Smooth muscle cell (in vitro differentiated cells): ENCODE measurements at regions not wholly inside any gene's neighbourhood (a gene's known extent, or its start where the extent isn't known, plus 50 kb on each side); places are given as distances from the start of the nearest gene placed in this dataset.

ENCODE experiments used
- DNase-seq: peaks from one replicate; lab custom pipeline; 2025; ENCODE audit not compliant: unreplicated experiment; lab: John Stamatoyannopoulos, UW
- H2AFZ ChIP-seq: fragments of 200-600 bp; sonication (generic); 2 replicates; pipeline ENCODE4 v1.6.0; 2016; ENCODE audit warnings: antibody characterized with exemption, low read depth, mild to moderate bottlenecking
- H3F3A ChIP-seq: fragments of 200-600 bp; sonication (generic); 2 replicates; pipeline ENCODE4 v1.6.0; 2017; ENCODE audit warnings: antibody characterized with exemption, low read depth
- H3K27ac ChIP-seq: fragments of 200-600 bp; sonication (generic); 2 replicates; pipeline ENCODE4 v1.5.1; 2016; ENCODE audit warnings: low read depth, mild to moderate bottlenecking
- H3K27me3 ChIP-seq: fragments of 200-600 bp; sonication (generic); 2 replicates; pipeline ENCODE4 v1.6.1; 2016; ENCODE audit warnings: low read depth, mild to moderate bottlenecking
- H3K36me3 ChIP-seq: fragments of 200-600 bp; sonication (generic); 2 replicates; pipeline ENCODE4 v1.5.1; 2016; ENCODE audit warnings: low read depth
- H3K4me1 ChIP-seq: fragments of 200-600 bp; sonication (generic); 2 replicates; pipeline ENCODE4 v1.5.1; 2016; ENCODE audit warnings: low read depth
- H3K4me2 ChIP-seq: fragments of 200-600 bp; sonication (generic); 2 replicates; pipeline ENCODE4 v1.6.0; 2016; ENCODE audit warnings: mild to moderate bottlenecking
- H3K4me3 ChIP-seq: fragments of 200-600 bp; sonication (generic); 2 replicates; pipeline ENCODE4 v1.5.1; 2016; ENCODE audit warnings: mild to moderate bottlenecking
- H3K79me2 ChIP-seq: fragments of 200-600 bp; sonication (generic); 2 replicates; pipeline ENCODE4 v1.6.0; 2016; ENCODE audit warnings: low read depth, mild to moderate bottlenecking
- H3K9ac ChIP-seq: fragments of 200-600 bp; sonication (generic); 2 replicates; pipeline ENCODE4 v1.6.0; 2016; ENCODE audit warnings: low read depth
- H3K9me3 ChIP-seq: fragments of 200-600 bp; sonication (generic); replicated peaks from 2 replicates; pipeline ENCODE4 v1.5.1; 2016; ENCODE audit warnings: low read depth
- H4K20me1 ChIP-seq: fragments of 200-600 bp; sonication (generic); 2 replicates; pipeline ENCODE4 v1.6.0; 2016; ENCODE audit warnings: low read depth
- CTCF ChIP-seq: fragments of 200-600 bp; sonication (generic); IDR thresholded peaks from 2 replicates; pipeline ENCODE4 v1.5.1; 2017; ENCODE audit warnings: borderline replicate concordance, mild to moderate bottlenecking, antibody characterized with exemption; ENCODE audit not compliant: insufficient read depth, poor library complexity, severe bottlenecking
- WGBS: methylation state at CpG from one replicate; pipeline ENCODE4 v1.1.7; 2016; ENCODE audit warnings: low lambda C conversion rate; 5-methylcytosine and 5-hydroxymethylcytosine counted together

DNA sequence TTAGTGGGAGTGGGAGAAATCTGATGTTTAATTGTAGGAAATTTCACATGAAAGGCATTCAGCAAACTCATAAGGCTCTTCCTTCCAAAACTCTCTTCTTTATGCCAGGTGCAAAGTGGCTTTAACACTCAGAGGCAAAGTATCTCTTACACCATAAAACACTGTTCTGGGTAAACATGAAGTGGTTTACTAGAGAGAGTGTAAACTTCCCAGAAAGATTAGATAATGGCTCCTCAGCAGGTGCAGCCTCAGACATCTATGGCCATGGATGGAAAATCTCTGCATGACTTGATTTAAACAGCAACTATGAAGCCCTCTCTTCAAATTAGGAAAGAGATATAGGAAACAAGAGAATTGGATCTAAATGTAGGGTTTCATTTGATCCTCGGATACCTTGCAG is 583.1 kb upstream of the SALL1 start:
- Histone ChIP-seq H3K27me3 (peaks cover 21% of the 10 kb centered on the region), H3K4me1 (no peaks in the 10 kb centered on the region), H3K27ac (no peak overlapping the region), H3F3A (no peaks in the 10 kb centered on the region), H3K36me3 (no peaks in the 10 kb centered on the region), H4K20me1 (no peaks in the 10 kb centered on the region), H2AFZ (no peak overlapping the region), H3K9ac (no peak overlapping the region), H3K79me2 (no peaks in the 10 kb centered on the region), H3K4me3 (no peak overlapping the region), H3K9me3 (no peaks in the 10 kb centered on the region), H3K4me2 (no peak overlapping the region)
- no peak for TF ChIP-seq CTCF
- no peak for DNase-seq
- 78% methylated on average over 1 of the region's 1 CpG for WGBS

DNA sequence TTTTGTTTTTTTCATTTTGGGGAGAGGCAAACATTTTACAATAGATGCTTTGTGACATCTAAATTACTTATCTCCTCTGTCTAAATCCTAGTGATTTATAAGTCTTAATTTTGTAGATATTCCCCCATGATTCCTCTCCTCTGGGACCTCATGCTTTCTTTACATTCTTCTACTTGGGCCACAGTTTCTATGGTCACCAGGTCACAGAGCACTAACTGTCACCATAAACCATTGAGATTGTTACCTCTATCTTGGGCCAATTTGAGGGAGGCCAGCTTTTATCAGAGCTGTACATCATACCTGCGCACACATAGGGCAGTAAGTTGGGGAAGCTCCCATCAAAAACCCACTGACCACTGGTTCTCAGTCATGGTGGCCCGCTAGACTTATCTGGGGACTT is 582.1 kb upstream of the SALL1 start:
- no peaks in the 10 kb centered on the region for H3K79me2 ChIP-seq
- TF ChIP-seq CTCF, result no peak
- 96% methylated on average over 2 of the region's 2 CpGs for WGBS
- peaks cover 21% of the 10 kb centered on the region for H3K27me3 ChIP-seq
- H3K9ac ChIP-seq, result no peak overlapping the region
- H3K4me1 ChIP-seq, result no peaks in the 10 kb centered on the region
- no peak overlapping the region for H3K4me2 ChIP-seq
- H3K4me3 ChIP-seq, result no peak overlapping the region
- no peak overlapping the region for H3K27ac ChIP-seq
- DNase-seq, result no peak
- H3F3A ChIP-seq, result no peaks in the 10 kb centered on the region
- H2AFZ ChIP-seq, result no peak overlapping the region
- H4K20me1 ChIP-seq, result no peaks in the 10 kb centered on the region
- no peaks in the 10 kb centered on the region for H3K36me3 ChIP-seq
- no peaks in the 10 kb centered on the region for H3K9me3 ChIP-seq

GRCh38 chr16:51731160-51731559 is 580.1 kb upstream of the SALL1 start:
- TF ChIP-seq CTCF, result no peak
- no peak overlapping the region for H3K27ac ChIP-seq
- H3K4me3 ChIP-seq, result no peak overlapping the region
- no peaks in the 10 kb centered on the region for H3K79me2 ChIP-seq
- H3K4me2 ChIP-seq, result no peak overlapping the region
- no peaks in the 10 kb centered on the region for H3K36me3 ChIP-seq
- WGBS, result 75% methylated on average over 4 of the region's 4 CpGs
- H3K4me1 ChIP-seq, result no peaks in the 10 kb centered on the region
- no peak overlapping the region for H2AFZ ChIP-seq
- peaks cover 3% of the 10 kb centered on the region for H3K9me3 ChIP-seq
- H3F3A ChIP-seq, result no peaks in the 10 kb centered on the region
- peaks cover 15% of the 10 kb centered on the region for H3K27me3 ChIP-seq
- no peaks in the 10 kb centered on the region for H4K20me1 ChIP-seq
- no peak for DNase-seq
- H3K9ac ChIP-seq, result no peak overlapping the region

DNA sequence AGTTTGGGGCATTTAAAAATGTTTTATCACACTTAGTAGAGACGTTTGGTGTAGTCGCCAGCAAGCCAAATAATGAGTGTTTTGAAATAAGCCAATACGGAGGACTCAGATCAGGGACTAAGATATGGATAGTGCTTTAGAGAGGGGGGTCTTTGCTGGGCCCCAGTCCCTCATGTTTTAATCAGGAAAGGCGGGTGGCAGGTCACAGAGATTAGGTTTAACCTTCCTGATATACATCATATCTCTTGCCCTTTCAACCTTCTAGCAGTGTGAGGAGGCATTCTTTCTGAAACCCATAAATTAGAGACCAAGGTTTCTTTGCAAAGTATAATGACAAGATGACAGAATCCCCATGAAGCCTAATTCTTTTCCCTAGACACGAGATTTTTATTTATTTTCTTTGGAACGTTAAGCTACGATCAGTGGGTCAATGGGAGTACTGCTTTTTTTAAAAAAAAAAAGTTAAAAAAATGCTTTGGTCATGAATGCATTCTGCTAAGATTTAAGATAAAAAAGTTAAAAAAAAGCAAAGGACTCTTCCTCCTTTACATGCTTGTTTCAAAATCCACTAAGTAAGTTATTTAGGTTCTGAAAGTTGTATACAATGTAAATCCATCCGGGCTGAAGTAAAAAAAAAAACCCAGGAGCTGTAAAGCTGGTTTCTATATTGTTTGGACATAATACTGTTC is 572.1 kb upstream of the SALL1 start:
- no peak overlapping the region for H3K4me3 ChIP-seq
- no peaks in the 10 kb centered on the region for H3K79me2 ChIP-seq
- peaks cover 3% of the 10 kb centered on the region for H3K9me3 ChIP-seq
- DNase-seq, result no peak
- 43% methylated on average over 8 of the region's 8 CpGs for WGBS
- H3K9ac ChIP-seq, result no peak overlapping the region
- no peak overlapping the region for H3K27ac ChIP-seq
- H3K36me3 ChIP-seq, result no peaks in the 10 kb centered on the region
- no peaks in the 10 kb centered on the region for H4K20me1 ChIP-seq
- peaks cover 20% of the 10 kb centered on the region for H3K27me3 ChIP-seq
- H3K4me2 ChIP-seq, result no peak overlapping the region
- no peaks in the 10 kb centered on the region for H3F3A ChIP-seq
- no peak for TF ChIP-seq CTCF
- H2AFZ ChIP-seq, result no peak overlapping the region
- H3K4me1 ChIP-seq, result peaks cover 13% of the 10 kb centered on the region
